ENCODE measurements at regions not wholly inside any gene's neighbourhood (a gene's known extent, or its start where the extent isn't known, plus 50 kb on each side); places are given as distances from the start of the nearest gene placed in this dataset.

DNA sequence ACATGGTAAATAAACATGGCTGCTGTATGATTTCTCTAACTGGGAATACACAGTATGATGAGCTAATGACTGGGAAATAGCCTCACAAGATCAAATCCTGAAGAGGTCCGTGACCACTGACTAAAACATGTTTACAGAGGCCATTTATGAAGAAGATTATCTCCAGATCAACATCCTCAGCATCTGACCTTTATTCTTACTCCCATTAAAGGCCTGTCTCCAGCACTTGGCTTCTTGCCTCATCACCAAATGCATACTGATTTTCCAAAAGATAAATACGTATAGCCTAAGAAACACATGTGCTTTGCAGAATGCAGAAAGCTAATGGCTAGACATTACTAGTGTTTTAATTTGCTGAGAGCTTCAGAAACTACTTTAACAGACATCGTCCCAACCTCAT lies 108.0 kb upstream of the TSLP start (continued):
- TF ChIP-seq, protein P1, sequence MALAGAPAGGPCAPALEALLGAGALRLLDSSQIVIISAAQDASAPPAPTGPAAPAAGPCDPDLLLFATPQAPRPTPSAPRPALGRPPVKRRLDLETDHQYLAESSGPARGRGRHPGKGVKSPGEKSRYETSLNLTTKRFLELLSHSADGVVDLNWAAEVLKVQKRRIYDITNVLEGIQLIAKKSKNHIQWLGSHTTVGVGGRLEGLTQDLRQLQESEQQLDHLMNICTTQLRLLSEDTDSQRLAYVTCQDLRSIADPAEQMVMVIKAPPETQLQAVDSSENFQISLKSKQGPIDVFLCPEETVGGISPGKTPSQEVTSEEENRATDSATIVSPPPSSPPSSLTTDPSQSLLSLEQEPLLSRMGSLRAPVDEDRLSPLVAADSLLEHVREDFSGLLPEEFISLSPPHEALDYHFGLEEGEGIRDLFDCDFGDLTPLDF (CRISPR knock-in tag; IDR thresholded peaks at IDR 0.05) = no peak
- TF ChIP-seq, protein P2, sequence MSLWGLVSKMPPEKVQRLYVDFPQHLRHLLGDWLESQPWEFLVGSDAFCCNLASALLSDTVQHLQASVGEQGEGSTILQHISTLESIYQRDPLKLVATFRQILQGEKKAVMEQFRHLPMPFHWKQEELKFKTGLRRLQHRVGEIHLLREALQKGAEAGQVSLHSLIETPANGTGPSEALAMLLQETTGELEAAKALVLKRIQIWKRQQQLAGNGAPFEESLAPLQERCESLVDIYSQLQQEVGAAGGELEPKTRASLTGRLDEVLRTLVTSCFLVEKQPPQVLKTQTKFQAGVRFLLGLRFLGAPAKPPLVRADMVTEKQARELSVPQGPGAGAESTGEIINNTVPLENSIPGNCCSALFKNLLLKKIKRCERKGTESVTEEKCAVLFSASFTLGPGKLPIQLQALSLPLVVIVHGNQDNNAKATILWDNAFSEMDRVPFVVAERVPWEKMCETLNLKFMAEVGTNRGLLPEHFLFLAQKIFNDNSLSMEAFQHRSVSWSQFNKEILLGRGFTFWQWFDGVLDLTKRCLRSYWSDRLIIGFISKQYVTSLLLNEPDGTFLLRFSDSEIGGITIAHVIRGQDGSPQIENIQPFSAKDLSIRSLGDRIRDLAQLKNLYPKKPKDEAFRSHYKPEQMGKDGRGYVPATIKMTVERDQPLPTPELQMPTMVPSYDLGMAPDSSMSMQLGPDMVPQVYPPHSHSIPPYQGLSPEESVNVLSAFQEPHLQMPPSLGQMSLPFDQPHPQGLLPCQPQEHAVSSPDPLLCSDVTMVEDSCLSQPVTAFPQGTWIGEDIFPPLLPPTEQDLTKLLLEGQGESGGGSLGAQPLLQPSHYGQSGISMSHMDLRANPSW (CRISPR knock-in tag; conservative IDR thresholded peaks at IDR 0.05; ENCODE audit: low read depth) = no peak
- TF ChIP-seq, protein P3, sequence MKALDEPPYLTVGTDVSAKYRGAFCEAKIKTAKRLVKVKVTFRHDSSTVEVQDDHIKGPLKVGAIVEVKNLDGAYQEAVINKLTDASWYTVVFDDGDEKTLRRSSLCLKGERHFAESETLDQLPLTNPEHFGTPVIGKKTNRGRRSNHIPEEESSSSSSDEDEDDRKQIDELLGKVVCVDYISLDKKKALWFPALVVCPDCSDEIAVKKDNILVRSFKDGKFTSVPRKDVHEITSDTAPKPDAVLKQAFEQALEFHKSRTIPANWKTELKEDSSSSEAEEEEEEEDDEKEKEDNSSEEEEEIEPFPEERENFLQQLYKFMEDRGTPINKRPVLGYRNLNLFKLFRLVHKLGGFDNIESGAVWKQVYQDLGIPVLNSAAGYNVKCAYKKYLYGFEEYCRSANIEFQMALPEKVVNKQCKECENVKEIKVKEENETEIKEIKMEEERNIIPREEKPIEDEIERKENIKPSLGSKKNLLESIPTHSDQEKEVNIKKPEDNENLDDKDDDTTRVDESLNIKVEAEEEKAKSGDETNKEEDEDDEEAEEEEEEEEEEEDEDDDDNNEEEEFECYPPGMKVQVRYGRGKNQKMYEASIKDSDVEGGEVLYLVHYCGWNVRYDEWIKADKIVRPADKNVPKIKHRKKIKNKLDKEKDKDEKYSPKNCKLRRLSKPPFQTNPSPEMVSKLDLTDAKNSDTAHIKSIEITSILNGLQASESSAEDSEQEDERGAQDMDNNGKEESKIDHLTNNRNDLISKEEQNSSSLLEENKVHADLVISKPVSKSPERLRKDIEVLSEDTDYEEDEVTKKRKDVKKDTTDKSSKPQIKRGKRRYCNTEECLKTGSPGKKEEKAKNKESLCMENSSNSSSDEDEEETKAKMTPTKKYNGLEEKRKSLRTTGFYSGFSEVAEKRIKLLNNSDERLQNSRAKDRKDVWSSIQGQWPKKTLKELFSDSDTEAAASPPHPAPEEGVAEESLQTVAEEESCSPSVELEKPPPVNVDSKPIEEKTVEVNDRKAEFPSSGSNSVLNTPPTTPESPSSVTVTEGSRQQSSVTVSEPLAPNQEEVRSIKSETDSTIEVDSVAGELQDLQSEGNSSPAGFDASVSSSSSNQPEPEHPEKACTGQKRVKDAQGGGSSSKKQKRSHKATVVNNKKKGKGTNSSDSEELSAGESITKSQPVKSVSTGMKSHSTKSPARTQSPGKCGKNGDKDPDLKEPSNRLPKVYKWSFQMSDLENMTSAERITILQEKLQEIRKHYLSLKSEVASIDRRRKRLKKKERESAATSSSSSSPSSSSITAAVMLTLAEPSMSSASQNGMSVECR (CRISPR knock-in tag; IDR thresholded peaks at IDR 0.05; ENCODE audit: borderline replicate concordance) = no peak
- TF ChIP-seq MYBL2 (CRISPR knock-in tag; IDR thresholded peaks at IDR 0.05) = no peak

DNA sequence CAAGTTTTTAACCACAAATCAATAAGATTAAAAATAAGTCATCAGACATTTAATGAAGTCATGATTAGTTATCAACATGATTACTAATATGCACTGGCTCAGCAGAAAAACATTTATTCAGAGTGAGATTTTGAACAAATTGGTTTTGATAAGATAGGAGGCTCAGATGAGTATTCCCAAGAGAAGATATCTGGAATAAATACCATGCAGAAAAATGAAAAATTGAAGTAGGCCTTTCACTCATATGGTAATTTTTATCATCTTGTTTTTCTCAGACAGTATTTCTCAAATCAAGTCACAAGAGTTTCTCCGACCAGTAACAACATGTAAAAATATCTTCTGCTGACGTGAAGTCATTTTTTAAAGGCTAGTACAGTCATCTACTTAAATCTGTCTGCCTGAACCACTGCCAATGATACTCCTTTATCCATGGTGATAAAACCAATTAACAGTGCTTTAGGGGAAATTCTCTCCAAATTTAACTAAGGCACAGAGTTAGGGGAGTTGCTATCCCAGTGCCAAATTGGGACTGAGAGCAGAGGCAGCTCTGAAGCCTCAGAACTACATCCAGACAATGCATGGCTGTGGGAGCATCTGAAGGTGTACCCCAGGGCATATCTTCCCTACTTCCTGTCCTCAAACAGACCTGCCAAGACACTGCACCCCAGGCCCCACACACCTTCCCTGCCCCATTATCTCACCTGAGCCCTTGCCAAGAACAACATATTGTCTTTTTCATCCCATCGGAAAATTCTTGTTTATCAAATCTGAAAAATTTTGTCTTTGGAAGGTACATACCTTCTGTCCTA lies 105.5 kb upstream of the TSLP start:
- DNase-seq (ENCODE audit: low spot score) = no peak
- Mint-ChIP-seq H3K27ac (no peak overlapping the region), H3K4me3 (no peak overlapping the region), H3K4me1 (peaks cover 2% of the 10 kb centered on the region), H3K27me3 (ENCODE audit: low read depth) (no peaks in the 10 kb centered on the region), H3K9me3 (peaks cover 1% of the 10 kb centered on the region), H3K36me3 (no peaks in the 10 kb centered on the region)
- ChIA-PET CTCF (no interaction called here), POLR2A (no interaction called here)
- no peak for ATAC-seq
- TF ChIP-seq NFYB (CRISPR knock-in tag; conservative IDR thresholded peaks at IDR 0.05; ENCODE audit: low read depth) (no peak), ATF1 (CRISPR knock-in tag; IDR thresholded peaks at IDR 0.05) (no peak), SP1 (CRISPR knock-in tag; conservative IDR thresholded peaks at IDR 0.05) (no peak), TEAD1 (CRISPR knock-in tag; IDR thresholded peaks at IDR 0.05) (no peak), ZBTB21 (CRISPR knock-in tag; IDR thresholded peaks at IDR 0.05; ENCODE audit: borderline replicate concordance) (no peak)
- TF ChIP-seq, protein P4, sequence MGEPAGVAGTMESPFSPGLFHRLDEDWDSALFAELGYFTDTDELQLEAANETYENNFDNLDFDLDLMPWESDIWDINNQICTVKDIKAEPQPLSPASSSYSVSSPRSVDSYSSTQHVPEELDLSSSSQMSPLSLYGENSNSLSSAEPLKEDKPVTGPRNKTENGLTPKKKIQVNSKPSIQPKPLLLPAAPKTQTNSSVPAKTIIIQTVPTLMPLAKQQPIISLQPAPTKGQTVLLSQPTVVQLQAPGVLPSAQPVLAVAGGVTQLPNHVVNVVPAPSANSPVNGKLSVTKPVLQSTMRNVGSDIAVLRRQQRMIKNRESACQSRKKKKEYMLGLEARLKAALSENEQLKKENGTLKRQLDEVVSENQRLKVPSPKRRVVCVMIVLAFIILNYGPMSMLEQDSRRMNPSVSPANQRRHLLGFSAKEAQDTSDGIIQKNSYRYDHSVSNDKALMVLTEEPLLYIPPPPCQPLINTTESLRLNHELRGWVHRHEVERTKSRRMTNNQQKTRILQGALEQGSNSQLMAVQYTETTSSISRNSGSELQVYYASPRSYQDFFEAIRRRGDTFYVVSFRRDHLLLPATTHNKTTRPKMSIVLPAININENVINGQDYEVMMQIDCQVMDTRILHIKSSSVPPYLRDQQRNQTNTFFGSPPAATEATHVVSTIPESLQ (CRISPR knock-in tag; IDR thresholded peaks at IDR 0.05) = no peak
- TF ChIP-seq, protein P5, sequence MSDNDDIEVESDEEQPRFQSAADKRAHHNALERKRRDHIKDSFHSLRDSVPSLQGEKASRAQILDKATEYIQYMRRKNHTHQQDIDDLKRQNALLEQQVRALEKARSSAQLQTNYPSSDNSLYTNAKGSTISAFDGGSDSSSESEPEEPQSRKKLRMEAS (CRISPR knock-in tag; IDR thresholded peaks at IDR 0.05) = no peak
- TF ChIP-seq, protein P3 (CRISPR knock-in tag; IDR thresholded peaks at IDR 0.05; ENCODE audit: borderline replicate concordance) = no peak
- TF ChIP-seq, protein P6, sequence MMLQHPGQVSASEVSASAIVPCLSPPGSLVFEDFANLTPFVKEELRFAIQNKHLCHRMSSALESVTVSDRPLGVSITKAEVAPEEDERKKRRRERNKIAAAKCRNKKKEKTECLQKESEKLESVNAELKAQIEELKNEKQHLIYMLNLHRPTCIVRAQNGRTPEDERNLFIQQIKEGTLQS (CRISPR knock-in tag; conservative IDR thresholded peaks at IDR 0.05) = no peak
- TF ChIP-seq, protein P7, sequence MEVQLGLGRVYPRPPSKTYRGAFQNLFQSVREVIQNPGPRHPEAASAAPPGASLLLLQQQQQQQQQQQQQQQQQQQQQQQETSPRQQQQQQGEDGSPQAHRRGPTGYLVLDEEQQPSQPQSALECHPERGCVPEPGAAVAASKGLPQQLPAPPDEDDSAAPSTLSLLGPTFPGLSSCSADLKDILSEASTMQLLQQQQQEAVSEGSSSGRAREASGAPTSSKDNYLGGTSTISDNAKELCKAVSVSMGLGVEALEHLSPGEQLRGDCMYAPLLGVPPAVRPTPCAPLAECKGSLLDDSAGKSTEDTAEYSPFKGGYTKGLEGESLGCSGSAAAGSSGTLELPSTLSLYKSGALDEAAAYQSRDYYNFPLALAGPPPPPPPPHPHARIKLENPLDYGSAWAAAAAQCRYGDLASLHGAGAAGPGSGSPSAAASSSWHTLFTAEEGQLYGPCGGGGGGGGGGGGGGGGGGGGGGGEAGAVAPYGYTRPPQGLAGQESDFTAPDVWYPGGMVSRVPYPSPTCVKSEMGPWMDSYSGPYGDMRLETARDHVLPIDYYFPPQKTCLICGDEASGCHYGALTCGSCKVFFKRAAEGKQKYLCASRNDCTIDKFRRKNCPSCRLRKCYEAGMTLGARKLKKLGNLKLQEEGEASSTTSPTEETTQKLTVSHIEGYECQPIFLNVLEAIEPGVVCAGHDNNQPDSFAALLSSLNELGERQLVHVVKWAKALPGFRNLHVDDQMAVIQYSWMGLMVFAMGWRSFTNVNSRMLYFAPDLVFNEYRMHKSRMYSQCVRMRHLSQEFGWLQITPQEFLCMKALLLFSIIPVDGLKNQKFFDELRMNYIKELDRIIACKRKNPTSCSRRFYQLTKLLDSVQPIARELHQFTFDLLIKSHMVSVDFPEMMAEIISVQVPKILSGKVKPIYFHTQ (CRISPR knock-in tag; IDR thresholded peaks at IDR 0.05) = no peak
